M059J (cell line): ENCODE measurements at regions not wholly inside any gene's neighbourhood (a gene's known extent, or its start where the extent isn't known, plus 50 kb on each side); places are given as distances from the start of the nearest gene placed in this dataset.
"Not testable (repeated sequence)": the region's sequence is repeated elsewhere in the genome, so short reads cannot be mapped to it uniquely, and the experiment has no call there.

Experiments used
- DNase-seq: peaks from one replicate; pipeline ENCODE4 v3.0.0-alpha.2; 2012; ENCODE audit warnings: low read depth

DNA sequence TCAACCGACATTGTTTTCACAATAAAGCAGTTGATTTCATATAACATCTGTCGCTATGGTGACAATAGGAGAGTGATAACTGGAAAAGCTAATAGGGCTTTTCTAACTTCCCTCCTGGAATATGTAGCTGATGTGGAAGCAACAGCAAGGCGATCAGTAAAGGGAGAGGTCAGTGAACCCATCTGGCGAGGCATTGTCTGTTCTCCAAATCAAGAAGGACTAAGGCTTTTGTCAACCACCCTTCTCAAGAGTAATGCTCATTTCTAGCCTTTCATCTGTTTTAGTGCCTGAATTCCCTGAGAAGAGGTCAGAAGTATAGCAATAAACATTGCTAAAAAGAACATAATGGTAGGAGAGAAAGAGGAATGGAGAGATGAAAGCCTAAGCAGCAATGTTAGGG is 201.3 kb downstream of the AKAP7 start:
- DNase-seq, result no peak

DNA sequence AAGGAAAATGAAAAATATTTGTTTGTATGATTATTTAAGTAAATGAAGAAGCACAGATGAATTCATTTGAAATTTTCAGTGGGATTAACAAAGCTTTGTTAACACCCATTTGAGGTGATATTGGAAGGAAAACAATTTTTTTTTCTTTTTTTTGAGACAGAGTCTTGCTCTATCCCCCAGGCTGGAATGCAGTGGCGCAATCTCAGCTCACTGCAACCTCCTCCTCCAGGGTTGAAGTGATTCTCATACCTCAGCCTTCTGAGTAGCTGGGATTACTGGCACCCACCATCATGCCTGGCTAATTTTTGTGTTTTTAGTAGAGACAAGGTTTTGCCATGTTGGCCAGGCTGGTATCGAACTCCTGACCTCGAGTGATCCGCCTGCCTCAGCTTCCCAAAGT is 211.6 kb downstream of the AKAP7 start:
- not testable (repeated sequence) for DNase-seq

DNA sequence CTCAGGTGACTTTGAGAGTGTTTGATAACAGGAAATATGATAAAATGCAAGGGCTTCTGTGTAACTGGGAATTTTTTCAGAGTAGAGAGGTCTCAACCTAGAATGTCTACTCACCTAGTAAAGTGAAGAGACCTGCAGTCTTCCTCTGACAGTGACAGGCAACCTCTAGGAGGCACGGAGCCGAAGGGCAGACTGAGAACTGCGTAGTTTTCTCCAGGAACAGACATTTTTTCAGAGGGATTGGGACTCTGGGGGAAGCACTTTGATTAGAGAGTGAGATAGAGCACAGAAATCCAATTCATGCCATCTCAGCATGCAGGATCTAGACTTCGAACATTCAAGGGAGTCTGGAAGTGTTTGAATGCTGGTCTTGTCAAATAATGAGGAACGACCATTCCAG is 213.3 kb downstream of the AKAP7 start:
- DNase-seq, result no peak

DNA sequence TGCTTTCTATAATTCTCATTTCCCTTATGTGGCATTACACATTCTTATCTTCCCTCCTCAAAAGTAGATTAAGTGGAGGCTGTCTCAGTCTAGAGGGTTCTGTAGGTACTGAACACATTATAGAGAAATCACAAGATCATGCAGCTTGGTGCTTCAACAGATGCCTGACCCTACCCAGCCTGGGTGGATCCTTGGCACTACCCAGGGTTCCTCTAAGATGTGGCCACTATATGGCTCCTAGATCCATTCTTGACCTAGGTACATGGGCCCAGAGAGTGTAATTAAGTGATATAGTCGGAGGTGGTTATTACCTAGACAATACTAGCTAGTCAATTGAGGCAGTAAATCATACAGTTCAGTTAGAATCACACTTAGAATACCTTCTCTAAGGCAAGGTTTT is 213.9 kb downstream of the AKAP7 start:
- DNase-seq, result no peak

DNA sequence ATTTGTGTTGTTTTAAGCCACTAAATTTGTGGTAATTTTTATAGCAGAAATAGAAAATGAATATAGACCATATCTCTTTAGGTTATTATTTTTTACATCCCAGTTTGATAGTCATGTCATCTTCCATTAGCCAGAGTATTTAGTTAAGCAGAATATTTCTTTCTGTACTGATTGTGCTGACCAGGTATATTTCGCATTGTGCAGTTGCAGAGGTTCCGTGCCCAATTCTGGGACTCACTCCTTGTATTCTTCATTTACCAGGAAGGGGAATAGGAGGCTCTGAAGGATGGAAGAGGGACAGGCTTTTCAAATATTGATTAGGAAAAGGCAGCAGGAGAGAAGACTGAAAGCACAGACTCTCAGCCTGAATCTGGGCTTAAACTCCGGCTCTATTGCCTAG is 217.8 kb downstream of the AKAP7 start:
- DNase-seq, result no peak

DNA sequence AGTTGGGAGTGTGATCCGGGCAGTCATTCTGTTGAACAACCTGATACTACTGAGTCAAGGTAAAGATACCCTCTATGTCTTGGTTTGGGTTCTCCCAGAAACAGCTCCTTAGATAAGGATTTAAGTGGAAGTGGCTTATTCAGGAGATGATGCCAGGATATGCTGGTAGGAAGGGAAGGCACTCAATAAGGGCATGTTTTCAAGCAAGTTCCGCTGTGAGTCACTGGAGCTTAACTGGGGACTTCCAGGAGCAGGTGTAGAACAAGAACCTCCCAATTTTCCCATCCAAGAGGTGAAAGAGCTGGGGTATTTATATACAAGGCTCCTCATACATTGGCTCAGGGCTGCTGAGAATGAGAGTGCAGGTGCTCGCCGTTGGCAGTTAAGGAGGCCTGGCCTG is 218.6 kb downstream of the AKAP7 start:
- DNase-seq, result no peak

DNA sequence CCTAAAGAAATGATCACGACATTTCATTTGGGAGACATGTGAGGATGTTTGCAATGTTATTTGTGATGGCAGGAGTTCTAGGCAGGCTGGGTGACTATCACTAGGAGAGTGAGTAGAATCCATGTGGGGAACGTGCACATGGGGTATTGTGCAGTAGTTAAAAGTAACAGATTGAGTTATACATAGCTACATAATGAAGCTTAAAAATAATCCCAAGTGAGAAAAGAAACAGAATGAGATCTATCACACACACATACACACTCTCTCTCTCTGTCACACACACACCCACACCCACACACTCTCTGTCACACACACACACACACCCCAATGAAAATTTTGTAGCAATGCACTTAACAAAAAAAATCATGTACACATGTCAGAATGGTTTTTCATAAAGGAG is 218.7 kb upstream of the ARG1 start:
- DNase-seq, result no peak

DNA sequence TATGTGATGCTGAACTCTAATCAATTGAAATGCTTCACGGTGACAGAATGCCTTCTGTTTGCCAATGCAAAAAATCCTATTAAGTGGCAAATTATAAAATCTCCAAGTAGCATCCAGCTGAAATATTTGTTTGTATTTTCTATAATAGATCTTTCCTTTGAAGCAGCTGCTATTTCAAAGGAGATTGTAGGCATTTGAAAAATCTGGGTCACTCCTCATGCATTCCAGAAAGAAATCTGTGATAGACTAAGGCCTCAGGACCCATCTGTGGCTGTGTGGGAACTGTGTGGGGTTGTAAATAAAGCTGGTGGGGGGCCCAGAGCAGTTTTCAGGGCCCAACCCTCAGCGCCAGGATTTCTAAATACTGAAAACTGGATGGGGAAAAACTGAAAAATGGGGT is 216.9 kb upstream of the ARG1 start:
- DNase-seq, result no peak

DNA sequence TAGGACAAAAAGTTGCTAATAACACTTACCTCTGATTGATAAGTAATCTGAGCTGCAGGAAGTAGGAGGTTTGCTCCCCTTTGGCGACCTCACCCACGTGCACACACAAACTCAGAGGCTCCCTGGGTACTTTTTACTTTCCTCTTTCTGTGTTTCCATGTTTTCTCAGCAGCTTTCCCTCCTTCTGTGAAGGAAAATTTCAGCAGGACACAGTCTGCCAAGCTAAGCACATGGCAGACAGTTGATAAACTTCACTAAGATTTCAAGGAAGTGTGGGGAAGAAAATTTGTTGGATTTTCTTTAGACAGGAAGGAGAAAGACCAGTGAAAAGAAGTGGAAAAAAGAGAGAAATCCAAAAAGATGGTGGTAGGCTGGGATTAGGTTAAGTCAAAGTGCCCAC is 215.5 kb upstream of the ARG1 start:
- no peak for DNase-seq

DNA sequence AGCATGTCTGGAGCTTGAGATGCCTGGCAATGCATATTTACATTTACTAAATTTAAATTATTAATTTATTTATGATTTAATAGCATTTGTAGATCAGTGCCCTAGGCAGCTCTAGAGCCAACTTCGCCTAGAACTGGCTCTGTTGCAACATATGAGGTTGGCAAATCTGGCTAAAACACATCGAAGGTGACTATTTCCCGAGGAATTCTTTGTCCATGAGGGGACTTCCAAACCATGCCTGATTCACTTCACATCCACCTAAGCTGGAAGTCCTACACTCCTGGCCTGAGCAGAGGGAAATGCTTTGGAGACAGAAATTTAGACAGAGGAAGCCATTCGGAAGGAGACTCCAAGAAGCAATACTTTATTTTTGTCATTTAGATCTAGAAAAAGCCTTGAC is 211.0 kb upstream of the ARG1 start:
- peak; percentile 79 for DNase-seq

DNA sequence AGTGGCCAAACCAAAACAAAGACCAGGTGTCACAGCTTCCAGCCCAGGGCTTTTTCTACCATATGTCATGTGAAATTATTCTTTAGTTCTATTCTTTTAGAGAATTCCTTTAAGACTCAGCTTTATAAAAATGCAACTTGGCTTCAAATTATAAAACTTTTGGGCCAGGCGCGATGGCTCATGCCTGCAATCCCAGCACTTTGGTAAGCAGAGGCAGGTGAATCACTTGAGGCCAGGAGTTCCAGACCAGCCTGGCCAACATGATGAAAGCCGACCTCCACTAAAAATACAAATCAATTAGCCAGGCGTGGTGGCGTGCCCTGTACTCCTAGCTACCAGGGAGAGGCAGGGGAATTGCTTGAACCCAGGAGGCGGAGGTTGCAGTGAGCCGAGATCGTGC is 210.3 kb upstream of the ARG1 start:
- DNase-seq, result no peak

DNA sequence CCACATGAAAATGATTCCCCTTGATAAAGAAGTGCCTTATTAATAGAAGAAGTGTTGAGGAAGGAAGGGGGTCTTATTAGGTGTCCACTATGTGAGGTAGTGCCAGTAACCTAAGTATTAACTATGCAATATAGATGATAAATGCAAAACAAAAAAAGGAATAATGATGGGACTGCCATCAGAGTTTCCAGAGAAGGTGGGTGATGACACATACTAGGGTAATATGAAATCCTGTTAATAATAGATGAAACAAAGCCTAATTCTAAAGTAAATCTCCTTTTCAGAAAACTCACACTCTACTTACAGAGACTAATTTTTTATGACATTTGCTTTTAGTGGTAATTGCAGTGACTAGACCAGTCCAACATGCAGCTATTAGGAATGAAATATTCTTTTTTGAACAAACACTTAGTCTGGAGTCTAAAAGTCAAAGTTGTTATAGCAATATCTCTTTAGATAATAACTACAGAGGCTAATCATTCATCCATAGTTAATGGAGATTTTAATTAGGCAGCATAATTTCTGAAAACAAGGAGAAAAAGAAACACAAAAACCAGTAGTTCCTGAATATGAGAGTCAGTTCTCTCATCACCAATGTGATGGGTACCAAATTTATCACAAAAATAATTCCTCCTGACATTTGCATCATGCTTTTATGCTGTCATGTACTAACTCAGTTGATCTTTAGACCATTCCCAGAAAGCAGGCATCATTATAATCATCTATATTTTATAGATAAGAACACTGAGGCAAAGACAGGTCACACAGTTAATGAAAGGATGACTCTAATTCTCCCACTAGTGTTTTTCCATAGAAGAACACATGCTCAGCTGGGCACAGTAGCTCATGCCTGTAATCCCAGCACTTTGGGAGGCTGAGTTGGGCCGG is 208.8 kb upstream of the ARG1 start:
- no peak for DNase-seq

DNA sequence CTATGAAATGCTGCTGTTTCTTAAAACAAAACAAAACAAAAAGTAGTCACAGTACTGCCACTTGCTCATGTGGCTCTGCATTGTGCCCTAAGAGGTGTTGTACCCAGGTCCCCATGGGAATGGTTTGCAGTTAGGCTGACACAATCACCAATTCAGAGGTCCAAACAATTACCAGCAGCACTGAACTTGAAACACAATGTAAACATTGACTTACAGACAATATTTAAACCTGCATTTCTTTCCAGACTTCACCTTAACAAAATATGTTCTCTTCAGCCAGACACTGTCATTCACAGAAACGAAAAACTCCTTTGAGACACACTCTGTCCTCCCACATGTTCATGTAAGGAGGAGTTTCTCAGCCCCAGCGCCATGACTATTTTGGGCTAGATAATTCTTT is 206.8 kb upstream of the ARG1 start:
- DNase-seq, result no peak

DNA sequence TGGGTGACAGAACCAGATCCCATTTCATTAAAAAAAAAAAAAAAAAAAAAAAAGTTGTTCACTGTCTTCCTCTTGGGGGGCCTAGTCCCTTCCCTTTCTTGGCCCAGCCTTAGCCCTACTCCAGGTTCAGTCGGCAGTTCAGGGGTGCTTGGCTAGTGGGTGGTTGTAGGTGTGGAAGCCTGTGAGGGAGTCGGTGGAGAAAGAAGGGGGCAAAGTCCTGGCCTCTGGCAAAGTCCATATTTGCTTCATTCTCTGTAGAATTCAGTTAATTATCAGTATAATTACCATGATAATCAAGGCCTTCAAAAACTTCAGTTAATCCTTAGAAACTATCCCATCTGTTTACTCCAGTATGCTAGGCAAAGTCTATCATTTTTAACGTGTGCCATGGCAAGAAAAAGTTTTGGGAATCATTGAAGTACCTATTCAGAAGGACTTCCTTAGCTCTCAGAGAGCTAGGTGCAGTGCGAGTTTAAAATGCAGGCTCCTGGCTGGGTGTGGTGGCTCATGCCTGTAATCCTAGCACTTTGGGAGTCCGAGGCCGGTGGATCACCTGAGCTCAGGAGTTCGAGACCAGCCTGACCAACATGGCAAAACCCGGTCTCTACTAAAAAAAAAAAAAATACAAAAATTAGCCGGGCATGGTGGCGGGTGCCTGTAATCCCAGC is 205.7 kb upstream of the ARG1 start:
- no peak for DNase-seq

DNA sequence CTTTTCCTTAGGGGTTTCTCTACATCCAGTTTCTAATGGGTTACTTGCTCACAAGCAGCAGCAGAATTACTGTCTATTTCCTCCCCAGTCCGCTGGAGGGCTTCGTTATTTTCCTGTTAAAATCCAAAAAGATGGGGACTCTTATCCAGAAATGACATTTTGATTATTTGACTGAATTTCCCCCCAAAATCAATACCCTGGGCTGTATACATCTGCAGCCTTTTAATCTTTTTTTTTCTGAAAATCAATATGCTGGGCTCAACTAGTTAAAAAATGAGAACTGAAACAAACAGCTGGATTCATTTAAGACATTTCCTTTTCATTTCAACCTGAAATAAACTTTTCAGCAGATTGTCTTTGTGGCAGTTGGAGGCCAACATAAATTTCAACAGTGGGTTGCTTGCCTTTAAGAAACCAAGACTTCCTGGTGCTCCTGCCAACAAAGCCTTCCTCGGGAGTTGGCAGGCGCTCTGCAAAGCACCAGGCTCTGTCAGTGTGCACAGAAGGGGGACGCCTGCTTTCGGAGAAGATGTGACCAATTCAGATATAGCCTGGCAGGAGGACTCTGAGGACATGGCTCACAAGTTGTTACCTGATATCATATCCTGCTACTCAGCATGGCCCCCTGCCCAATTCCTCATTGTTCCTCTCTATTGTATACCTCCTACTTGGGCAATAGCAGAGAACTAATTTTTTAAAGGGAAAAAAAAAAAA is 204.7 kb upstream of the ARG1 start:
- peak; percentile 49 for DNase-seq

DNA sequence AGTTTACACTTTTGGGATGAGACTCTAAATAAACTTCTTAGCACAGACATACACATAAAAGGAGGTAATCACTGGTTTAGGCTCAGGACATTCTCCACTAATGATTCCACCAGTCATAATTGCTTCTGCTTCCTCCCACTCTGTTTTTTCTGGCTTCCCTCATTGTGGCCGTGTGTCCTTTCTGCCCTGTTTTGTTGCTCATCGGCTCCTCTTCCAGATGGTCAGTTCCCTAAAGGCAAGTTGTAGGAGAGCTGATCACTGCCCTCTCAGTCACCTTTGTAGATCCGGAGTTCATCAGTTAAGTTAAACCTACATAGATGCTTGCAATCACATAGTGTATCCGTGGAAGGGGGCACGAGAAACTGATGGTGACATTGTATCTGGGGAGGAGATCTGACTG is 200.5 kb upstream of the ARG1 start:
- DNase-seq, result peak; percentile 43

DNA sequence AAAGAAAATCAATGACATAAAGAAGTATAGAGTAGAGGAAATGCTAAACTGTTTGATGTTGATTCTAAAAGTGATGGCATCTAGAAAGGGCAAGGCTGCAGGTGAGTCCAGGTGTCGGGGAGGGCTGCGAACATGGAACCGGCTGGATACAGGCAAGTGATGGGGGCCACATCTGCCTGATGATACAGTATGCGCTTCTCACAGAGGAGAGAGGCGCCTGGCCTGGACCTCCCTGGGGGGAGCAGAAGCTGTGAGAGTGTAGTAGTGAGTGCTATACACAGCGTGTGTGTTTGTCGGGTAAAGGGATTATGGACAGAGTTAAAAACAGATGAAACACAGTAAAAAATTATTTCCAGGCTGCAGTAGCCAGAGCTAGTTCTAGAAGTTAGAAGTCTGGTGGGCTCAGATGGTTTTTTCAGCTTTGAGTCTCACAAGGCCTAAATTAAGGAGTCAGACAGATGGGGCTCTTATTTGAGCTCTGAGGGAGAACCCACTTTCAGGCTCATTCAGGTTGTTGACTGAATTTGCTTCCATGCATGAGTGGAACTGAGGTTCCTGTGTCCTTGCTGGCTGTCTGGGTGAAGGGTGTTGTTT is 195.8 kb upstream of the ARG1 start:
- DNase-seq, result no peak

DNA sequence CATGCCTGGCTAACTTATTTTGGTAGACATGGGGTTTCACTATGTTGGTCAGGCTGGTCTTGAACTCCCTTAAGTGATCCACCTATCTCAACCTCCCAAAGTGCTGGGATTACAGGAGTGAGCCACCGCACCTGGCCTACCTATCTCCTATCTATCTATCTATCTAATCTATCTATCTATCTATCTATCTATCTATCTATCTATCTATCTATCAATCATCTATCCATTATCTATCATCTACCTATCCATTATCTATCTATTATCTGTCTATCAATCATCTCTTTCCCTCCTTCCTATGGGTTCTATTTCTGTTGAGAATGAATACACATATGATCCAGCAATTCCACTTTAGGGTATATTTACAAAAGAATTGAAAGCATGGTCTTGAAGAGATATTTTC is 194.2 kb upstream of the ARG1 start:
- DNase-seq, result no peak

DNA sequence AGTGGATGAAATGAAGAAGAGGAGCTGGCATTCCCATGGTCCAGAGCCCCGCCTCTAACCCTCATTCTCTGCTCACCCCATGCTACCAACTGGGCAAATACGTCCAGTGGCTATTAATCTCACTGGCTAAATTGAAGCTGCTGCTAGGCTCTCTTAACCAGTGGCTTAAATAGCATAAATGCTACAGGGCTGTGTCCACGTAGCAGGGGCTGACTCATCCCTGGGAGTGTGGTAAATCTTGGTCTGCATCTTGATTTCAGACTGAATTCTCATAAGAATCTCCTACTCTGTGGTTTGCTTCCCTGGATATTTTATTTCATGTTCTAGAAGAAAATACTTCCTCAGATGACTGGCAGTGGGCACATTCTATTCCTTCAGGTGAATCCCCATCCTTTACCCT is 193.1 kb upstream of the ARG1 start:
- DNase-seq, result peak; percentile 94

DNA sequence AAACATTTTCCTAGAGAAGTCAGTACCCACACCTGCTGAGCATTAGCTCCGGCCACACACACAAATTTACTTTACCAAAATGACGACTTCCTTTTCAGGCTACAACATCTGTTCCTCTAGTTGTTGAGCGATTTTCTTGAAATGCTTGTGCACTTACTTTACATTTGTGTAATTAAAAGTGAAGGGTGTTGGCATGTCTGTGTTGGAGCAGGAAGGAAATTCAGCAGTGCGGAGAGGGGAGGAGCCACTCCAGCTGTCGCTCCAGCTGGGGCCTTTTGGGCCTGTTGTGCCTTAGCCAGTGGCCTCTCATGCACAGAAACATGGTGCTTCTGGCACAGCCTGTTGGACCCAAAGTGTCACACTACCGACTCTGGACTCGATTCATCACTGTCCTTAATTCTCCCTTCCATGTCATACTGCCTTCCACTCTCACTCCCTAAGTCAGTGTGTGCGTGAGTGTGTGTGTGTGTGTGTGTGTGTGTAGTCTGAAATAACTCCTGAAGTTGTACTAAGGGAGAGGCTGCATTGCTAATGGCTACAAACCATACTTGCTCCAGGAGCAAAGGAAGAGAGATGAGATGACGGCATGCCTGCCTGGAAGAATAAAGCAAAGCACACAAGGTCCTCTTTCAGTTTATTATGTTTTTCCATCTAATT is 191.8 kb upstream of the ARG1 start:
- DNase-seq, result no peak

DNA sequence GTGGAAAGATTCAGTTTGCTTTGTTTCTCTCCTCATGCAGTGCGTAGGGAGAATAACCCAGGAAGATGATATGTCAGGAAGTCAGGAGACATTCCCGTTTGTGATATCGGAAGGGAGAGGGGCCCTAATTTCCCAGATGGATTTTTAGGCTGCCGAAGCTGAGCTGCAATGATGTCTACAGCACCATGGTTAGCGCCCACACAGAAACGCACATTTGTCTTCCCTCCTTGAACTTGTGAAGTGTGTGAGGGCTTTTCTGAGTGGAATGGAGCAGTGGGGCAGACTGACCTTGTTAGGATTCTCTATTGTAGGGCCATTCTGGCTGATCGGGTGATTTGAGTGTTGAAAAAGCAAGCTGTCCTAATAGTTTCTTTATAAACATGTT is 191.3 kb upstream of the ARG1 start:
- no peak for DNase-seq

DNA sequence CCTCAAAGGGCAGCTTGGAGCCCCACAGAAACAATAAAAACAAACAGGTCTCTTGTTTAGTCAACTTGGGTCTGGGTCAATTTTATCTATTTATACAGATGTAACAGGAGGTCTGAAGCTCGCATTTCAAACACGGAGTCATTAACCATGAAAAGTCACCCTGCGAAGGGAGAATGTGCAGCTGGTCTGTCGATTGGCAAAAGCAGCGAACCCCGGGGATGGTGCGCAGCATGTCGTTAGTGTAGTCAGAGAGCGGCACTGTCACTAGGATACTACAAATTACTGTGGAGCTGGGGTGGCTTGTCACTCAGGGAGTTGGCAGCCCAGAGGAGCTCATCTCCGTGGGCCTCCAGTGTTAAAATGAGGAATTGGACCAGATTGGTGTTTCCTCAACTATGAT is 190.4 kb upstream of the ARG1 start:
- DNase-seq, result no peak
